Lower leg skin (tissue), 4 donors: ENCODE measurements at regions not wholly inside any gene's neighbourhood (a gene's known extent, or its start where the extent isn't known, plus 50 kb on each side); places are given as distances from the start of the nearest gene placed in this dataset.
A peak's percentile ranks its signal among the peaks of the same experiment; 100 is the strongest.

Experiments
- DNase-seq, 2 donors: peaks; one replicate each; pipeline ENCODE4 v3.0.0-alpha.2; 2019; ENCODE audit warnings: low spot score in 2 of 2
- H3K4me3 ChIP-seq: fragments of 200-600 bp; sonication (generic); 2 replicates; pipeline ENCODE4 v1.5.1; 2017; ENCODE audit warnings: mild to moderate bottlenecking, low read depth; ENCODE audit not compliant: poor library complexity, severe bottlenecking
- POLR2A ChIP-seq, 2 donors: fragments of 450-650 bp; IDR thresholded peaks; one replicate each; pipeline ENCODE4 v1.6.1; 2016 to 2017; ENCODE audit warnings: antibody characterized with exemption in 2 of 2, mild to moderate bottlenecking in 1 of 2, moderate library complexity in 1 of 2
- WGBS, 2 donors: methylation state at CpG; one replicate each; pipeline ENCODE4 v1.1.5; 2018; 5-methylcytosine and 5-hydroxymethylcytosine counted together
- intact Hi-C: fragments of 100-400 bp; cut with DNase I; formaldehyde crosslinking; loops from one replicate; pipeline ENCODE4 v1.15.0; 2023; ENCODE audit warnings: low total_unique reads
- TF ChIP-seq, protein P1 (sequence below), 3 donors: fragments of 450-650 bp; IDR thresholded peaks; one replicate each; pipeline ENCODE4 v1.5.1; 2016; ENCODE audit warnings: antibody characterized with exemption in 3 of 3, mild to moderate bottlenecking in 3 of 3, moderate library complexity in 2 of 3

DNA sequence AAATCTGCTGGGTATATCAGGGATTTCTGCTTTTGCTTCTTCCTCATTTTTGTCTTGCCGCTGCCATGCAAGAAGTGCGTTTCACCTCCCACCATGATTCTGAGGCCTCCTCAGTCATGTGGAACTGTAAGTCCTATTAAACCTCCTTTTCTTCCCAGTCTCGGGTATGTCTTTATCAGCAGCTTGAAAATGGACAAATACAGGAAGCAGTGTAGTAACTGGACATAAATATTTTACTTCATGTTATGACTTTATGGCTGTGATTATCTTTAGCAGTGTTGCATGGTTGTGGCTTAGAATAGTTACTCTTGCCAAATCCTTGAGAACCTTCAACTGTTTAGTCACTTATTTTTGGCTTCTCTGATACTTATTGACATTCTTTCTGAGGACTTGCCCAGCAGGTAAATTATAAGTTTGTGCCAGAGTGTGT lies 66.2 kb upstream of the DLX2 start:
- no peak for DNase-seq
- intact Hi-C loops = no loop called here
- 65 to 82% methylated on average over 3 of the region's 3 CpGs for WGBS, 2 donors
- TF ChIP-seq, protein P1, sequence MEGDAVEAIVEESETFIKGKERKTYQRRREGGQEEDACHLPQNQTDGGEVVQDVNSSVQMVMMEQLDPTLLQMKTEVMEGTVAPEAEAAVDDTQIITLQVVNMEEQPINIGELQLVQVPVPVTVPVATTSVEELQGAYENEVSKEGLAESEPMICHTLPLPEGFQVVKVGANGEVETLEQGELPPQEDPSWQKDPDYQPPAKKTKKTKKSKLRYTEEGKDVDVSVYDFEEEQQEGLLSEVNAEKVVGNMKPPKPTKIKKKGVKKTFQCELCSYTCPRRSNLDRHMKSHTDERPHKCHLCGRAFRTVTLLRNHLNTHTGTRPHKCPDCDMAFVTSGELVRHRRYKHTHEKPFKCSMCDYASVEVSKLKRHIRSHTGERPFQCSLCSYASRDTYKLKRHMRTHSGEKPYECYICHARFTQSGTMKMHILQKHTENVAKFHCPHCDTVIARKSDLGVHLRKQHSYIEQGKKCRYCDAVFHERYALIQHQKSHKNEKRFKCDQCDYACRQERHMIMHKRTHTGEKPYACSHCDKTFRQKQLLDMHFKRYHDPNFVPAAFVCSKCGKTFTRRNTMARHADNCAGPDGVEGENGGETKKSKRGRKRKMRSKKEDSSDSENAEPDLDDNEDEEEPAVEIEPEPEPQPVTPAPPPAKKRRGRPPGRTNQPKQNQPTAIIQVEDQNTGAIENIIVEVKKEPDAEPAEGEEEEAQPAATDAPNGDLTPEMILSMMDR (IDR thresholded peaks at IDR 0.05) = no peak
- TF ChIP-seq POLR2A (IDR thresholded peaks at IDR 0.05) = no peak
- H3K4me3 ChIP-seq = no peak overlapping the region

DNA sequence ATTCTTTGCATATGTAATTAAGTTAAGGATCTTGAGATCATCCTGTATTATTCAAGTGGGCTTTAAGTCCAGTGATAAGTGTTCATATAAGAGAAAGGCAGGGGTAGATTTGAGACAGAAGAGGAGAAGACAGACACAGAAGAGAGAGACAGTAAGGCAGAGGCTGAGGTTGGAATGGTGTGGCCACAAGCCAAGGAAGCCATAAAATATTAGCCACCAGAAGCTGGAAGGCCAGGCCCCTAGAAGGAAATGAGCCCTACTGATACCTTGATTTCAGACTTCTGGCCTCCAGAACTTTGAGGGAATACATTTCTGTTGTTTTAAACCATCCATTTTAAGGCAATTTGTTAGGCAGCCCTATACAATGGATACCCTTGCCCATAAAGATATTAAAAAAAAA lies 66.9 kb upstream of the DLX2 start:
- H3K4me3 ChIP-seq = no peak overlapping the region
- TF ChIP-seq, protein P1 (IDR thresholded peaks at IDR 0.05) = no peak
- TF ChIP-seq POLR2A (IDR thresholded peaks at IDR 0.05) = no peak
- no peak for DNase-seq
- intact Hi-C loops = no loop called here

DNA sequence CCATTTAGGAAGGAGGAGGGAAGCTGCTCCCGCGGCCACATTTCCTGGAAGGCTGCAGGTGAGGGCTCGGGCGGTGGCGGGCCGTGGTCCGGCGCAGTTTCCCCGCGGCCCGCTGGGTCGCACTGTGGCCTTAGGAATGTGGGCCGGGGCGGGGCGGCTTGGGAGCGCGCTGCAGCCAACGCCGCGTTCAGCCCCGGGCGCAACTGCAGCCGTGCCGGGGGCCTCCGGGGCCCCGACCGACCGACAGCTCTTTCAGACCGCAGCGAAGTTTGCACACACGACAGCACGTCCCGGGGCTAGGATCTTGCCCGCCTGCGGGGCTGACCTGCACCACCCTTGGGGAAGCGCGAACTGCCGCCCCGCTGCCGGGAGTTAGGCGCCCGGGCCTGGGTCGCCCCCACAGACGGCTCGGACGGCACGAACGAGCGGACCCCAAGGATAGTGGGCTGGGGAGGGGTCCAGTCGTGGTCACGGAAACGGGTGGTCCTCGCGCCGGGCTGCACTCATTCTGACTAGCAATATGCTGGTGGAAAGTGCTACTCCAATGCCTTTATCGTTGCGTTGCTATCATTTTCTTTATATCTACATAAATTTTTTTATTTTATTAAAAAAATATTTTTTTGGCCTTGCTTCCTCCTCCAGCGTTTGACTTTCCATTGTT lies 69.9 kb upstream of the DLX2 start:
- 1 to 2% methylated on average over 22 to 35 of the region's 58 CpGs for WGBS, 2 donors
- peak; percentile 50 to 91 for DNase-seq
- TF ChIP-seq POLR2A (IDR thresholded peaks at IDR 0.05) = no peak
- TF ChIP-seq, protein P1 (IDR thresholded peaks at IDR 0.05) = no peak
- intact Hi-C loops = loop anchor here (2.0 kb wide), 1 partner anchor 290 kb away; no protein-coding TSS in a partner anchor
- H3K4me3 ChIP-seq = no peak overlapping the region

DNA sequence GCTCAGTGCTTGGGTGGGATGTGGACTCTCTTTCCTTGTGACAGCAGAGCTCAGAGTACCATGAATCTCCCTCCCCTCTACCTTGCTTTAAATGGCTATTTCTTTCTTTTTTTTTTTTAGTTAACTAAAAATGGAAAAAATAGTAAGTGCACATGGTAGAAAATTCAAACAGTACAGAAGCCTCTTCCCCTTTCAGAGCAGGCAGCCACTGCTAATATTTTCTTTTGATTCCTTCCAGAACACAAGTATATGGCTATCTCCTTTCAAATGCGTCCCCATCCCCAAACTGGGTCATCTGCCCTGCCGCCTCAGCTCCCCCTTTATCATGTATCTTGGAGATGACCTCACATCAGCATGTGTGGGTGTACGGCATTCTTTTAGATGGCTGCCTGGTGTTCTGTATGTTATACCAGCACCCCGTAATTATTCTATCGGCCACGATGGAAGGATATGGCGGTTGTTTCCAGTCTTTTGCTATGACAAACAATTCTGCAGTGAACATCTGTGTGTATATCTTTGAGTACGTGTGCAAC lies 70.5 kb upstream of the DLX2 start:
- 82 to 91% methylated on average over 8 of the region's 8 CpGs for WGBS, 2 donors
- DNase-seq = no peak
- intact Hi-C loops = loop anchor here (2.0 kb wide), 1 partner anchor 290 kb away; no protein-coding TSS in a partner anchor
- TF ChIP-seq, protein P1 (IDR thresholded peaks at IDR 0.05) = no peak
- no peak for TF ChIP-seq POLR2A (IDR thresholded peaks at IDR 0.05)
- H3K4me3 ChIP-seq = no peak overlapping the region

DNA sequence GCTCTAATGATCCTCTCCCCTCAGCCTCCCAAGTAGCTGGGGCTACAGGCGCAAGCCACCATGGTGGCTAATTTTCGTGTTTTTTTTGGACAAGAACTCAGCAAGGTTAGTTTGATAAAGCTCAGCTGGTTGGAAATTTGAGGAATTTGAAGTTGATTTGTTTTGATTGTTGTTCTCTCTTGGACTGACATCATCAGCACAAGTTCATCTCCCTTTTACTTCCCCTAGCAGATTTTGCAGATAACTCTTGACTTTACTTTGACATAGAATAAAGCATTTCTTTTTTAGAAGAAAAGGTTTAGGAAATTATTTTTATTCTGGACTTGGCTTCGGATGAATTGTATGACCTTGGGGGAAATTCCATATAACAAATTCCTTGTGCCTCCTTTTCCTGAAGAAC lies 74.9 kb upstream of the DLX2 start:
- WGBS, 2 donors = 81 to 88% methylated on average over 3 of the region's 3 CpGs
- intact Hi-C loops = no loop called here
- TF ChIP-seq, protein P1 (IDR thresholded peaks at IDR 0.05) = no peak
- TF ChIP-seq POLR2A (IDR thresholded peaks at IDR 0.05) = no peak
- H3K4me3 ChIP-seq = no peak overlapping the region
- DNase-seq = no peak

DNA sequence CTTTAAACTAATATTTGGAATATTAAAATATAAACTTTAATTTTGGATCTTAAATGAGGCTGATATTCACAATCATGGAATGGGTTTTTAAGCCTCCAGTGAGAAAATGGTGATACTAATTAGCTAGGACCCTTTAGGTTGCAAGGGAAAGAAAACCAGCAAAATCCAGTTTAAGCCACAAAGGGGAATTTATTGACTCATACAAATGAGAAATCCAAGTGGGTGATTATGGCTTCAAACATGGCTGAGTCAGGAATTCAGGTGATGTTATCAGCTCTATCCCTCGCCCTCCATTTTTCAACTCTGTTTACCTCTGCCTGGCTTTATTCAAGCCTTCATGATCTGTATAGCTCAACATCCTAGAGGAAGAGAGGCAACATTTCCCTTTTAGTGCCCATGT lies 75.3 kb upstream of the DLX2 start:
- 65 to 70% methylated on average over 1 of the region's 1 CpG for WGBS, 2 donors
- H3K4me3 ChIP-seq = no peak overlapping the region
- intact Hi-C loops = no loop called here

More for the DNA sequence above, 75.3 kb upstream of the DLX2 start:
- TF ChIP-seq, protein P1 (IDR thresholded peaks at IDR 0.05) = no peak
- TF ChIP-seq POLR2A (IDR thresholded peaks at IDR 0.05) = no peak
- no peak for DNase-seq
